Neural progenitor cell (in vitro differentiated cells): ENCODE measurements at regions not wholly inside any gene's neighbourhood (a gene's known extent, or its start where the extent isn't known, plus 50 kb on each side); places are given as distances from the start of the nearest gene placed in this dataset.

ENCODE experiments used
- DNase-seq: peaks from one replicate; pipeline ENCODE4 v3.0.0-alpha.2; 2016; ENCODE audit warnings: low spot score
- H2AFZ ChIP-seq: fragments of 200-600 bp; sonication (generic); replicated peaks from 2 replicates; pipeline ENCODE4 v1.6.1; 2016; ENCODE audit warnings: antibody characterized with exemption
- H3F3A ChIP-seq: fragments of 200-600 bp; sonication (generic); 2 replicates; pipeline ENCODE4 v1.6.1; 2016; ENCODE audit warnings: antibody characterized with exemption, low read depth
- H3K27ac ChIP-seq: fragments of 200-600 bp; sonication (generic); 2 replicates; pipeline ENCODE4 v1.5.1; 2016; ENCODE audit warnings: mild to moderate bottlenecking
- H3K27me3 ChIP-seq: fragments of 200-600 bp; sonication (generic); 2 replicates; pipeline ENCODE4 v1.6.1; 2016; ENCODE audit warnings: mild to moderate bottlenecking, moderate library complexity
- H3K36me3 ChIP-seq: fragments of 200-600 bp; sonication (generic); 2 replicates; pipeline ENCODE4 v1.5.1; 2016
- H3K4me1 ChIP-seq: fragments of 200-600 bp; sonication (generic); 2 replicates; pipeline ENCODE4 v1.6.1; 2016; ENCODE audit warnings: mixed run types
- H3K4me2 ChIP-seq: fragments of 200-600 bp; sonication (generic); 2 replicates; pipeline ENCODE4 v1.6.1; 2016
- H3K4me3 ChIP-seq: fragments of 200-600 bp; sonication (generic); 2 replicates; pipeline ENCODE4 v1.5.1; 2016
- H3K79me2 ChIP-seq: fragments of 200-600 bp; sonication (generic); 2 replicates; pipeline ENCODE4 v1.6.1; 2016; ENCODE audit warnings: low read depth
- H3K9ac ChIP-seq: fragments of 200-600 bp; sonication (generic); 2 replicates; pipeline ENCODE4 v1.6.1; 2016
- H3K9me3 ChIP-seq: fragments of 200-600 bp; sonication (generic); 2 replicates; pipeline ENCODE4 v1.5.1; 2016; ENCODE audit warnings: low read depth
- H4K20me1 ChIP-seq: fragments of 200-600 bp; sonication (generic); 2 replicates; pipeline ENCODE4 v1.6.1; 2016; ENCODE audit warnings: low read depth
- H3K27ac Mint-ChIP-seq: 3 replicates; pipeline ENCODE4 v1.8.0; 2021; ENCODE audit warnings: mixed read lengths
- H3K27me3 Mint-ChIP-seq: 2 replicates; pipeline ENCODE4 v1.8.0; 2022; ENCODE audit warnings: low read depth, mild to moderate bottlenecking, inconsistent platforms, moderate library complexity, mixed read lengths; ENCODE audit not compliant: insufficient read depth
- H3K36me3 Mint-ChIP-seq: 3 replicates; pipeline ENCODE4 v1.8.0; 2021; ENCODE audit warnings: mixed read lengths
- H3K4me1 Mint-ChIP-seq: 3 replicates; pipeline ENCODE4 v1.8.0; 2021; ENCODE audit warnings: mixed read lengths
- H3K4me3 Mint-ChIP-seq: 3 replicates; pipeline ENCODE4 v1.8.0; 2021; ENCODE audit warnings: mild to moderate bottlenecking, moderate library complexity, mixed read lengths
- H3K9me3 Mint-ChIP-seq: 3 replicates; pipeline ENCODE4 v1.8.0; 2020; ENCODE audit warnings: mixed read lengths
- CTCF ChIP-seq: fragments of 200-600 bp; sonication (generic); IDR thresholded peaks from 2 replicates; pipeline ENCODE4 v1.5.1; 2017; ENCODE audit warnings: antibody characterized with exemption, mild to moderate bottlenecking
- EZH2 ChIP-seq: fragments of 200-600 bp; sonication (generic); IDR thresholded peaks from 2 replicates; pipeline ENCODE4 v1.6.1; 2017; ENCODE audit warnings: antibody characterized with exemption, mild to moderate bottlenecking, moderate library complexity
- EZH2phosphoT487 ChIP-seq: fragments of 200-600 bp; sonication (generic); IDR thresholded peaks from 2 replicates; pipeline ENCODE4 v1.6.1; 2017; ENCODE audit warnings: antibody characterized with exemption

GRCh38 chr11:91563176-91563575 lies 661.4 kb upstream of the FAT3 start:
- DNase-seq, result no peak
- Histone ChIP-seq H3K4me3 (no peak overlapping the region), H3K79me2 (no peaks in the 10 kb centered on the region), H3K9ac (no peak overlapping the region), H3K9me3 (no peaks in the 10 kb centered on the region), H4K20me1 (no peaks in the 10 kb centered on the region), H3F3A (no peaks in the 10 kb centered on the region), H3K27me3 (no peaks in the 10 kb centered on the region), H2AFZ (no peak overlapping the region), H3K4me1 (no peaks in the 10 kb centered on the region), H3K4me2 (no peak overlapping the region), H3K36me3 (no peaks in the 10 kb centered on the region), H3K27ac (no peak overlapping the region)
- Mint-ChIP-seq H3K4me1 (no peaks in the 10 kb centered on the region), H3K9me3 (no peaks in the 10 kb centered on the region), H3K36me3 (no peaks in the 10 kb centered on the region), H3K27me3 (no peaks in the 10 kb centered on the region), H3K27ac (no peak overlapping the region), H3K4me3 (no peak overlapping the region)
- no peak for TF ChIP-seq CTCF

GRCh38 chr11:91560434-91560833 lies 664.2 kb upstream of the FAT3 start:
- H3K36me3 Mint-ChIP-seq, result no peaks in the 10 kb centered on the region
- Histone ChIP-seq H3K36me3 (no peaks in the 10 kb centered on the region), H4K20me1 (no peaks in the 10 kb centered on the region), H3K27me3 (no peaks in the 10 kb centered on the region), H2AFZ (no peak overlapping the region), H3K9ac (no peak overlapping the region), H3K79me2 (no peaks in the 10 kb centered on the region), H3K4me2 (no peak overlapping the region), H3K27ac (no peak overlapping the region), H3K4me1 (no peaks in the 10 kb centered on the region), H3K9me3 (no peaks in the 10 kb centered on the region), H3F3A (no peaks in the 10 kb centered on the region), H3K4me3 (no peak overlapping the region)
- H3K9me3 Mint-ChIP-seq, result no peaks in the 10 kb centered on the region
- no peak for DNase-seq
- H3K27me3 Mint-ChIP-seq, result no peaks in the 10 kb centered on the region
- no peak overlapping the region for H3K4me3 Mint-ChIP-seq
- TF ChIP-seq EZH2phosphoT487 (no peak), EZH2 (no peak), CTCF (no peak)
- H3K27ac Mint-ChIP-seq, result no peak overlapping the region
- no peaks in the 10 kb centered on the region for H3K4me1 Mint-ChIP-seq

- no peaks in the 10 kb centered on the region for H4K20me1 ChIP-seq
- DNase-seq, result no peak
- H3K27me3 ChIP-seq, result no peaks in the 10 kb centered on the region
- no peak overlapping the region for H3K9ac ChIP-seq
- no peaks in the 10 kb centered on the region for H3K36me3 Mint-ChIP-seq
- no peaks in the 10 kb centered on the region for H3K27me3 Mint-ChIP-seq
- no peak overlapping the region for H2AFZ ChIP-seq
- H3K4me3 Mint-ChIP-seq, result no peak overlapping the region
- H3K9me3 Mint-ChIP-seq, result no peaks in the 10 kb centered on the region
- H3K9me3 ChIP-seq, result no peaks in the 10 kb centered on the region
- no peak for TF ChIP-seq EZH2
- no peak for TF ChIP-seq CTCF
- no peak for TF ChIP-seq EZH2phosphoT487
- no peak overlapping the region for H3K27ac ChIP-seq
- no peaks in the 10 kb centered on the region for H3K79me2 ChIP-seq
- H3K4me2 ChIP-seq, result no peak overlapping the region
- no peaks in the 10 kb centered on the region for H3K4me1 Mint-ChIP-seq
- H3K4me3 ChIP-seq, result no peak overlapping the region
- no peaks in the 10 kb centered on the region for H3K4me1 ChIP-seq
- no peak overlapping the region for H3K27ac Mint-ChIP-seq
- H3F3A ChIP-seq, result no peaks in the 10 kb centered on the region
- no peaks in the 10 kb centered on the region for H3K36me3 ChIP-seq
These were observed 686.6 kb upstream of the FAT3 start for GRCh38 chr11:91538065-91538464.

GRCh38 chr11:91536366-91536765 lies 688.3 kb upstream of the FAT3 start:
- Histone ChIP-seq H3K9me3 (no peaks in the 10 kb centered on the region), H3K79me2 (no peaks in the 10 kb centered on the region), H4K20me1 (no peaks in the 10 kb centered on the region), H3K4me3 (no peak overlapping the region), H3K4me2 (no peak overlapping the region), H3F3A (no peaks in the 10 kb centered on the region), H3K36me3 (no peaks in the 10 kb centered on the region), H3K4me1 (no peaks in the 10 kb centered on the region), H3K27me3 (no peaks in the 10 kb centered on the region), H3K27ac (no peak overlapping the region), H3K9ac (no peak overlapping the region), H2AFZ (no peak overlapping the region)
- Mint-ChIP-seq H3K4me1 (no peaks in the 10 kb centered on the region), H3K4me3 (no peak overlapping the region), H3K27me3 (no peaks in the 10 kb centered on the region), H3K9me3 (no peaks in the 10 kb centered on the region), H3K36me3 (no peaks in the 10 kb centered on the region), H3K27ac (no peak overlapping the region)
- DNase-seq, result no peak
- TF ChIP-seq CTCF, result no peak
- TF ChIP-seq EZH2phosphoT487, result no peak
- TF ChIP-seq EZH2, result no peak
